ENCODE measurements at regions not wholly inside any gene's neighbourhood (a gene's known extent, or its start where the extent isn't known, plus 50 kb on each side); places are given as distances from the start of the nearest gene placed in this dataset.

GRCh38 chr7:136139417-136139816, 162.3 kb upstream of the MTPN start:
- Histone ChIP-seq H2AFZ (peak overlapping the region; percentile 27), H3K4me1 (ENCODE audit: insufficient read depth) (no peaks in the 10 kb centered on the region), H3K36me3 (replicated peaks; ENCODE audit: insufficient read depth, low read depth) (no peaks in the 10 kb centered on the region), H4K20me1 (ENCODE audit: insufficient read depth, poor library complexity, severe bottlenecking) (no peaks in the 10 kb centered on the region), H3K4me3 (no peak overlapping the region), H3K79me2 (no peaks in the 10 kb centered on the region), H3K27ac (no peak overlapping the region), H3K9me3 (ENCODE audit: low read depth) (no peaks in the 10 kb centered on the region), H3K27me3 (no peaks in the 10 kb centered on the region), H3K4me2 (no peak overlapping the region), H3K9me2 (replicated peaks; ENCODE audit: insufficient read depth) (no peaks in the 10 kb centered on the region)
- DNase-seq (ENCODE audit: low spot score): no peak
- TF ChIP-seq CTCF (IDR thresholded peaks at IDR 0.05; ENCODE audit: poor library complexity): no peak
- TF ChIP-seq EZH2phosphoT487 (IDR thresholded peaks at IDR 0.05; ENCODE audit: low read depth, severe bottlenecking, unreplicated experiment): no peak
- TF ChIP-seq EZH2 (IDR thresholded peaks at IDR 0.05; ENCODE audit: borderline replicate concordance): no peak
- 54% methylated on average over 6 of the region's 6 CpGs for WGBS (ENCODE audit: low lambda C conversion rate, missing lambda C conversion rate)

- 33% methylated on average over 3 of the region's 3 CpGs for WGBS (ENCODE audit: low lambda C conversion rate, missing lambda C conversion rate)
- no peaks in the 10 kb centered on the region for H3K4me1 ChIP-seq (ENCODE audit: insufficient read depth)
- no peak overlapping the region for H2AFZ ChIP-seq
- no peak overlapping the region for H3K27ac ChIP-seq
- no peak for TF ChIP-seq CTCF (IDR thresholded peaks at IDR 0.05; ENCODE audit: poor library complexity)
- TF ChIP-seq EZH2phosphoT487 (IDR thresholded peaks at IDR 0.05; ENCODE audit: low read depth, severe bottlenecking, unreplicated experiment): no peak
- no peak for TF ChIP-seq EZH2 (IDR thresholded peaks at IDR 0.05; ENCODE audit: borderline replicate concordance)
- H3K4me3 ChIP-seq: no peak overlapping the region
- H3K27me3 ChIP-seq: no peaks in the 10 kb centered on the region
- H3K79me2 ChIP-seq: no peaks in the 10 kb centered on the region
- H3K9me3 ChIP-seq (ENCODE audit: low read depth): no peaks in the 10 kb centered on the region
- no peaks in the 10 kb centered on the region for H3K36me3 ChIP-seq (replicated peaks; ENCODE audit: insufficient read depth, low read depth)
- H3K4me2 ChIP-seq: no peak overlapping the region
- H4K20me1 ChIP-seq (ENCODE audit: insufficient read depth, poor library complexity, severe bottlenecking): no peaks in the 10 kb centered on the region
- H3K9me2 ChIP-seq (replicated peaks; ENCODE audit: insufficient read depth): no peaks in the 10 kb centered on the region
- no peak for DNase-seq (ENCODE audit: low spot score)
Measured at GRCh38 chr7:136138991-136139390, 161.8 kb upstream of the MTPN start.

GRCh38 chr7:136136906-136137454, 159.8 kb upstream of the MTPN start:
- Histone ChIP-seq H3K4me2 (no peak overlapping the region), H3K9me3 (ENCODE audit: low read depth) (no peaks in the 10 kb centered on the region), H3K36me3 (replicated peaks; ENCODE audit: insufficient read depth, low read depth) (no peaks in the 10 kb centered on the region), H3K79me2 (no peaks in the 10 kb centered on the region), H4K20me1 (ENCODE audit: insufficient read depth, poor library complexity, severe bottlenecking) (no peaks in the 10 kb centered on the region), H3K4me1 (ENCODE audit: insufficient read depth) (no peaks in the 10 kb centered on the region), H3K27me3 (no peaks in the 10 kb centered on the region), H3K27ac (no peak overlapping the region), H3K4me3 (no peak overlapping the region), H3K9me2 (replicated peaks; ENCODE audit: insufficient read depth) (no peaks in the 10 kb centered on the region), H2AFZ (no peak overlapping the region)
- DNase-seq (ENCODE audit: low spot score): no peak
- WGBS (ENCODE audit: low lambda C conversion rate, missing lambda C conversion rate): 66% methylated on average over 6 of the region's 6 CpGs
- TF ChIP-seq EZH2 (IDR thresholded peaks at IDR 0.05; ENCODE audit: borderline replicate concordance) (no peak), EZH2phosphoT487 (IDR thresholded peaks at IDR 0.05; ENCODE audit: low read depth, severe bottlenecking, unreplicated experiment) (no peak), CTCF (IDR thresholded peaks at IDR 0.05; ENCODE audit: poor library complexity) (no peak)

GRCh38 chr7:136134503-136134902, 157.3 kb upstream of the MTPN start:
- H4K20me1 ChIP-seq (ENCODE audit: insufficient read depth, poor library complexity, severe bottlenecking): no peaks in the 10 kb centered on the region
- TF ChIP-seq EZH2 (IDR thresholded peaks at IDR 0.05; ENCODE audit: borderline replicate concordance) (no peak), CTCF (IDR thresholded peaks at IDR 0.05; ENCODE audit: poor library complexity) (no peak), EZH2phosphoT487 (IDR thresholded peaks at IDR 0.05; ENCODE audit: low read depth, severe bottlenecking, unreplicated experiment) (no peak)
- no peak overlapping the region for H3K4me2 ChIP-seq
- no peaks in the 10 kb centered on the region for H3K9me2 ChIP-seq (replicated peaks; ENCODE audit: insufficient read depth)
- H3K27ac ChIP-seq: no peak overlapping the region
- H3K36me3 ChIP-seq (replicated peaks; ENCODE audit: insufficient read depth, low read depth): no peaks in the 10 kb centered on the region
- H3K4me3 ChIP-seq: no peak overlapping the region
- no peaks in the 10 kb centered on the region for H3K79me2 ChIP-seq
- peak; percentile 18 for DNase-seq (ENCODE audit: low spot score)
- H3K9me3 ChIP-seq (ENCODE audit: low read depth): no peaks in the 10 kb centered on the region
- 66% methylated on average over 3 of the region's 3 CpGs for WGBS (ENCODE audit: low lambda C conversion rate, missing lambda C conversion rate)
- no peak overlapping the region for H2AFZ ChIP-seq
- H3K27me3 ChIP-seq: no peaks in the 10 kb centered on the region
- no peaks in the 10 kb centered on the region for H3K4me1 ChIP-seq (ENCODE audit: insufficient read depth)
